ENCODE measurements at regions not wholly inside any gene's neighbourhood (a gene's known extent, or its start where the extent isn't known, plus 50 kb on each side); places are given as distances from the start of the nearest gene placed in this dataset.

- no peak overlapping the region for H3K27ac Mint-ChIP-seq
- no peaks in the 10 kb centered on the region for H3K4me1 ChIP-seq (ENCODE audit: insufficient read depth, low read length)
- H3K4me3 ChIP-seq (ENCODE audit: low read length) = no peak overlapping the region
- no peaks in the 10 kb centered on the region for H3K36me3 Mint-ChIP-seq (ENCODE audit: low read depth)
- ATAC-seq (ENCODE audit: poor library complexity) (no peak), DNase-seq (no peak)
- H3K4me1 Mint-ChIP-seq (ENCODE audit: low read depth) = no peaks in the 10 kb centered on the region
- POLR2A ChIA-PET = no interaction called here
- H3K9me3 ChIP-seq (ENCODE audit: control insufficient read depth in 1 of 2, insufficient read depth in 1 of 2, low read length in 2 of 2) = no peaks in the 10 kb centered on the region
- H3K9me3 Mint-ChIP-seq = no peaks in the 10 kb centered on the region
- no peak overlapping the region for H3K4me3 Mint-ChIP-seq
- no peaks in the 10 kb centered on the region for H3K36me3 ChIP-seq (ENCODE audit: insufficient read depth, low read length)
- TF ChIP-seq CTCF (IDR thresholded peaks at IDR 0.05) = no peak
- peaks cover 0 to 5% of the 10 kb centered on the region in 2 experiments for H3K27me3 ChIP-seq (ENCODE audit: control insufficient read depth in 1 of 2, insufficient read depth in 2 of 2, low read length in 2 of 2)
- CTCF ChIA-PET = no interaction called here
- H3K27ac ChIP-seq (ENCODE audit: low read depth in 1 of 2, low read length in 2 of 2) = no peak overlapping the region
- intact Hi-C loops (cut with DNase I, micrococcal nuclease) = no loop called here
- H3K27me3 Mint-ChIP-seq = peaks cover 15% of the 10 kb centered on the region
Observed at GRCh38 chr7:25788961-25789620, 362.9 kb upstream of the NFE2L3 start.

GRCh38 chr7:25789701-25790640 lies 362.0 kb upstream of the NFE2L3 start:
- Histone ChIP-seq H3K4me3 (ENCODE audit: low read length) (no peak overlapping the region), H3K4me1 (ENCODE audit: insufficient read depth, low read length) (no peaks in the 10 kb centered on the region), H3K36me3 (ENCODE audit: insufficient read depth, low read length) (no peaks in the 10 kb centered on the region), H3K27ac (ENCODE audit: low read depth in 1 of 2, low read length in 2 of 2) (no peak overlapping the region), H3K27me3 (ENCODE audit: control insufficient read depth in 1 of 2, insufficient read depth in 2 of 2, low read length in 2 of 2) (peaks cover 0 to 5% of the 10 kb centered on the region in 2 experiments), H3K9me3 (ENCODE audit: control insufficient read depth in 1 of 2, insufficient read depth in 1 of 2, low read length in 2 of 2) (no peaks in the 10 kb centered on the region)
- DNase-seq (no peak), ATAC-seq (ENCODE audit: poor library complexity) (no peak)
- POLR2A ChIA-PET = no interaction called here
- no peaks in the 10 kb centered on the region for H3K36me3 Mint-ChIP-seq (ENCODE audit: low read depth)
- CTCF ChIA-PET = no interaction called here
- intact Hi-C loops (cut with DNase I, micrococcal nuclease) = no loop called here
- H3K9me3 Mint-ChIP-seq = no peaks in the 10 kb centered on the region
- H3K27ac Mint-ChIP-seq = no peak overlapping the region
- TF ChIP-seq CTCF (IDR thresholded peaks at IDR 0.05) = no peak
- H3K4me3 Mint-ChIP-seq = no peak overlapping the region
- peaks cover 21% of the 10 kb centered on the region for H3K27me3 Mint-ChIP-seq
- no peaks in the 10 kb centered on the region for H3K4me1 Mint-ChIP-seq (ENCODE audit: low read depth)

DNA sequence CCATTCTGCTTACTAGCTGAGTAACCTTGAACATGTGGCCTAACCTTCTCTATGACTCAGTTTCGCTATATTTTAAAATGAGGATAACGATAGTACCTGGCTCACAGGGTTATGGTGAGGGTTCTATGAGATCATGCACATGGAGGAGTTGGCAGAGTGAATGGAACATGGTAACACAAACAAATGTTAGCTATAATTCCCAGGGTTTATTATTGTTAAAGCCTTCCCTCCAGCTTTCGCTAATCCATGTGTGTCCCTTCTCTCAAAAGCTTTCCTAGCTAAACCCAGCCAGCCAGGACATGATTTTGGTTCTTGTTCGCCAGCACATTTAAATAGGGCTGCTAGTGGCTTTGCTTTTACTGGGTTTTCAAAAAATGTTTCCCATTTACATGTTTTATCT lies 361.0 kb upstream of the NFE2L3 start:
- H3K27ac ChIP-seq (ENCODE audit: low read depth in 1 of 2, low read length in 2 of 2) = no peak overlapping the region

More for the DNA sequence above, 361.0 kb upstream of the NFE2L3 start:
- Histone ChIP-seq H3K4me1 (ENCODE audit: insufficient read depth, low read length) (no peaks in the 10 kb centered on the region), H3K9me3 (ENCODE audit: control insufficient read depth in 1 of 2, insufficient read depth in 1 of 2, low read length in 2 of 2) (no peaks in the 10 kb centered on the region), H3K36me3 (ENCODE audit: insufficient read depth, low read length) (no peaks in the 10 kb centered on the region), H3K27me3 (ENCODE audit: control insufficient read depth in 1 of 2, insufficient read depth in 2 of 2, low read length in 2 of 2) (peaks cover 3 to 5% of the 10 kb centered on the region in 2 experiments), H3K4me3 (ENCODE audit: low read length) (no peak overlapping the region)
- ChIA-PET POLR2A (no interaction called here), CTCF (no interaction called here)
- Mint-ChIP-seq H3K4me3 (no peak overlapping the region), H3K4me1 (ENCODE audit: low read depth) (no peaks in the 10 kb centered on the region), H3K9me3 (no peaks in the 10 kb centered on the region), H3K36me3 (ENCODE audit: low read depth) (no peaks in the 10 kb centered on the region), H3K27me3 (peaks cover 19% of the 10 kb centered on the region), H3K27ac (no peak overlapping the region)
- intact Hi-C loops (cut with DNase I, micrococcal nuclease) = no loop called here
- TF ChIP-seq CTCF (IDR thresholded peaks at IDR 0.05) = no peak
- ATAC-seq (ENCODE audit: poor library complexity) = no peak
- no peak for DNase-seq
